ENCODE measurements at regions not wholly inside any gene's neighbourhood (a gene's known extent, or its start where the extent isn't known, plus 50 kb on each side); places are given as distances from the start of the nearest gene placed in this dataset.

- Histone ChIP-seq H3K9me3 (ENCODE audit: control insufficient read depth in 4 of 4, low read length in 3 of 4) (no peaks in the 10 kb centered on the region), H3K27ac (ENCODE audit: low read depth in 1 of 2, low read length in 2 of 2) (peak overlapping the region in 1 of 2 donors; percentile 7), H3K36me3 (ENCODE audit: control insufficient read depth in 4 of 4, insufficient read depth in 3 of 4, low read depth in 1 of 4, low read length in 3 of 4) (no peaks in the 10 kb centered on the region), H3K9ac (ENCODE audit: low read depth in 1 of 2, low read length in 2 of 2) (peak overlapping the region in 1 of 2 donors; percentile 47), H3K4me3 (ENCODE audit: low read depth in 1 of 3, low read length in 3 of 3) (peak overlapping the region in 2 of 3 donors; percentile 4 to 15), H3K27me3 (ENCODE audit: control insufficient read depth in 4 of 4, insufficient read depth in 4 of 4, low read length in 3 of 4) (no peaks in the 10 kb centered on the region), H3K4me1 (ENCODE audit: control insufficient read depth in 4 of 4, insufficient read depth in 4 of 4, low read length in 3 of 4) (no peaks in the 10 kb centered on the region)
- TF ChIP-seq GABPA (IDR thresholded peaks at IDR 0.05 in 1 of 2, conservative IDR thresholded peaks at IDR 0.05 in 1 of 2) (no peak), JUND (IDR thresholded peaks at IDR 0.05) (no peak), YY1 (IDR thresholded peaks at IDR 0.05) (peak; percentile 62), EGR1 (IDR thresholded peaks at IDR 0.05; ENCODE audit: low read depth in 2 of 2) (no peak), HNF4A (conservative IDR thresholded peaks at IDR 0.05) (peak; percentile 29 to 34), TAF1 (conservative IDR thresholded peaks at IDR 0.05) (no peak), FOXA2 (IDR thresholded peaks at IDR 0.05) (no peak), RXRA (IDR thresholded peaks at IDR 0.05) (peak in 1 of 2 donors; percentile 32), SP1 (IDR thresholded peaks at IDR 0.05) (peak; percentile 29), MAX (IDR thresholded peaks at IDR 0.05) (no peak), HNF4G (IDR thresholded peaks at IDR 0.05) (no peak), RAD21 (IDR thresholded peaks at IDR 0.05) (peak; percentile 37 to 52), FOXA1 (IDR thresholded peaks at IDR 0.05) (no peak), NR2F2 (IDR thresholded peaks at IDR 0.05) (no peak), REST (IDR thresholded peaks at IDR 0.05) (no peak)
- TF ChIP-seq, protein P1, sequence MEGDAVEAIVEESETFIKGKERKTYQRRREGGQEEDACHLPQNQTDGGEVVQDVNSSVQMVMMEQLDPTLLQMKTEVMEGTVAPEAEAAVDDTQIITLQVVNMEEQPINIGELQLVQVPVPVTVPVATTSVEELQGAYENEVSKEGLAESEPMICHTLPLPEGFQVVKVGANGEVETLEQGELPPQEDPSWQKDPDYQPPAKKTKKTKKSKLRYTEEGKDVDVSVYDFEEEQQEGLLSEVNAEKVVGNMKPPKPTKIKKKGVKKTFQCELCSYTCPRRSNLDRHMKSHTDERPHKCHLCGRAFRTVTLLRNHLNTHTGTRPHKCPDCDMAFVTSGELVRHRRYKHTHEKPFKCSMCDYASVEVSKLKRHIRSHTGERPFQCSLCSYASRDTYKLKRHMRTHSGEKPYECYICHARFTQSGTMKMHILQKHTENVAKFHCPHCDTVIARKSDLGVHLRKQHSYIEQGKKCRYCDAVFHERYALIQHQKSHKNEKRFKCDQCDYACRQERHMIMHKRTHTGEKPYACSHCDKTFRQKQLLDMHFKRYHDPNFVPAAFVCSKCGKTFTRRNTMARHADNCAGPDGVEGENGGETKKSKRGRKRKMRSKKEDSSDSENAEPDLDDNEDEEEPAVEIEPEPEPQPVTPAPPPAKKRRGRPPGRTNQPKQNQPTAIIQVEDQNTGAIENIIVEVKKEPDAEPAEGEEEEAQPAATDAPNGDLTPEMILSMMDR (IDR thresholded peaks at IDR 0.05; ENCODE audit: low read depth, low read length, missing input control): no peak
- TF ChIP-seq, protein P2, sequence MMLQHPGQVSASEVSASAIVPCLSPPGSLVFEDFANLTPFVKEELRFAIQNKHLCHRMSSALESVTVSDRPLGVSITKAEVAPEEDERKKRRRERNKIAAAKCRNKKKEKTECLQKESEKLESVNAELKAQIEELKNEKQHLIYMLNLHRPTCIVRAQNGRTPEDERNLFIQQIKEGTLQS (IDR thresholded peaks at IDR 0.05): peak; percentile 66
- WGBS: 52% methylated on average over 4 of the region's 4 CpGs
- DNase-seq (ENCODE audit: low spot score): no peak
Observed at GRCh38 chr6:81265106-81265505, 487.4 kb downstream of the TENT5A start.

DNA sequence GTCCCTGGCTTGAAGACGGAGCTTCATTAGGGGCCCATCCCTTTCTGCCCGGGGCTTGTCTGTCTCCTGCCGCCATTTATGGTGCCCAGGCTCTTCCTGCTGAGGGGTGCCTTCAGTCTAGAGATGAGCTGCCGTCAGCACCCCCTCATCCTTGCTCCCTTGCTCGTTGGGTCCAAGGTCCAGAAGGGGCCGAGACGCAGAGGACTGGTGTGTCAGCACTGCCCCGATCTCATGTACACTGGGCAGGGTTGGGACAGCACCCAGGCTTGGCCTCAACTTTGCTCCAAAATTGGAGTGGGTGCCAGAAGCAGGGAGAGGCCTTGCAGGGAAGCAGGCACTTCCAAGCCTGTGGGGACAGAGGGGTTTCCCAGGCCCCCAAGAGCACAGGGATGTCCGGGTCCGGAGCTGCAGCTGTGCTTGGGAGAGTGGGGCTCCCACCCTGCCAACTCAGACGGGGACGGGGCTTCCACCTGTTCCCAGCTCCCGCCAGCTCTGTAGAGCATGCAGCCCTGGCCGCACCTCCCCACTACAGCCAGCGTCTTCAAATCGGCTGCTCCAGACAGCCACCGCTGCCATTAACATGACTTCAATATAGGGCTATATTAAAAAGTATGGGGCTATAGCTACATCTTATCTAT, 488.8 kb downstream of the TENT5A start:
- WGBS: 93% methylated on average over 17 of the region's 17 CpGs
- no peaks in the 10 kb centered on the region for H3K4me1 ChIP-seq (ENCODE audit: control insufficient read depth in 4 of 4, insufficient read depth in 4 of 4, low read length in 3 of 4)
- no peak for DNase-seq (ENCODE audit: low spot score)

More for the DNA sequence above, 488.8 kb downstream of the TENT5A start:
- Histone ChIP-seq H3K4me3 (ENCODE audit: low read depth in 1 of 3, low read length in 3 of 3) (no peak overlapping the region), H3K27me3 (ENCODE audit: control insufficient read depth in 4 of 4, insufficient read depth in 4 of 4, low read length in 3 of 4) (no peaks in the 10 kb centered on the region), H3K36me3 (ENCODE audit: control insufficient read depth in 4 of 4, insufficient read depth in 3 of 4, low read depth in 1 of 4, low read length in 3 of 4) (no peaks in the 10 kb centered on the region), H3K9me3 (ENCODE audit: control insufficient read depth in 4 of 4, low read length in 3 of 4) (no peaks in the 10 kb centered on the region), H3K27ac (ENCODE audit: low read depth in 1 of 2, low read length in 2 of 2) (no peak overlapping the region), H3K9ac (ENCODE audit: low read depth in 1 of 2, low read length in 2 of 2) (no peak overlapping the region)
- TF ChIP-seq, protein P1 (IDR thresholded peaks at IDR 0.05; ENCODE audit: low read depth, low read length, missing input control): no peak
- TF ChIP-seq HNF4G (IDR thresholded peaks at IDR 0.05) (no peak), REST (IDR thresholded peaks at IDR 0.05) (no peak), EGR1 (IDR thresholded peaks at IDR 0.05; ENCODE audit: low read depth in 2 of 2) (no peak), RXRA (IDR thresholded peaks at IDR 0.05) (no peak)
- TF ChIP-seq, protein P2 (IDR thresholded peaks at IDR 0.05): no peak
